Gastroesophageal sphincter (tissue), 4 donors: ENCODE measurements at regions not wholly inside any gene's neighbourhood (a gene's known extent, or its start where the extent isn't known, plus 50 kb on each side); places are given as distances from the start of the nearest gene placed in this dataset.

ENCODE experiments used
- ATAC-seq: fragments of 150-250 bp; one replicate; pipeline ENCODE4 v1.9.1; 2016; ENCODE audit warnings: mild to moderate bottlenecking, moderate library complexity
- H3K27ac ChIP-seq, 4 donors: fragments of 200-600 bp; sonication (generic) in 3 of 4; 1 replicate in 3 of 4; 2 replicates in 1 of 4; pipeline ENCODE4 v1.5.1; 2016 to 2019
- H3K27me3 ChIP-seq: fragments of 200-600 bp; sonication (generic); one replicate; pipeline ENCODE4 v1.5.1; 2019
- H3K36me3 ChIP-seq, 2 donors: fragments of 200-600 bp; sonication (generic); one replicate each; pipeline ENCODE4 v1.5.1; 2019; ENCODE audit warnings: control low read depth in 1 of 2
- H3K4me1 ChIP-seq, 3 donors: fragments of 200-600 bp; sonication (generic); 1 replicate in 2 of 3; 2 replicates in 1 of 3; pipeline ENCODE4 v1.5.1; 2016 to 2019; ENCODE audit warnings: control low read depth in 2 of 3
- H3K4me3 ChIP-seq, 2 donors: fragments of 200-600 bp; sonication (generic); one replicate each; pipeline ENCODE4 v1.5.1; 2019; ENCODE audit warnings: mild to moderate bottlenecking in 1 of 2, moderate library complexity in 1 of 2
- H3K9me3 ChIP-seq, 3 donors: fragments of 200-600 bp; sonication (generic); one replicate each; pipeline ENCODE4 v1.5.1; 2017 to 2019; ENCODE audit warnings: control low read depth in 2 of 3
- CTCF ChIP-seq, 4 experiments: fragments of 200-600 bp in 2 of 4; fragments of 450-650 bp in 2 of 4; sonication (generic) in 1 of 4; IDR thresholded peaks; one replicate each; pipeline ENCODE4 v1.5.1; 2017 to 2019; ENCODE audit warnings: antibody characterized with exemption in 4 of 4, mild to moderate bottlenecking in 2 of 4, moderate library complexity in 2 of 4
- EP300 ChIP-seq: sonication (generic); formaldehyde crosslinking; IDR thresholded peaks from one replicate; pipeline ENCODE4 v1.6.1; 2017; ENCODE audit warnings: antibody characterized with exemption, mild to moderate bottlenecking
- POLR2A ChIP-seq, 2 donors: fragments of 450-650 bp; IDR thresholded peaks; one replicate each; pipeline ENCODE4 v1.6.1; 2017; ENCODE audit warnings: antibody characterized with exemption in 2 of 2, mild to moderate bottlenecking in 2 of 2, moderate library complexity in 1 of 2
- POLR2AphosphoS5 ChIP-seq: sonication (generic); formaldehyde crosslinking; IDR thresholded peaks from one replicate; pipeline ENCODE4 v1.6.1; 2017; ENCODE audit warnings: antibody characterized with exemption
- WGBS, 2 donors: methylation state at CpG; one replicate each; pipeline ENCODE4 v1.1.5; 2018; ENCODE audit warnings: low coverage in 1 of 2; 5-methylcytosine and 5-hydroxymethylcytosine counted together

- Histone ChIP-seq H3K27me3 (no peaks in the 10 kb centered on the region), H3K9me3 (no peaks in the 10 kb centered on the region), H3K4me3 (no peak overlapping the region), H3K27ac (no peak overlapping the region), H3K36me3 (no peaks in the 10 kb centered on the region), H3K4me1 (no peaks in the 10 kb centered on the region)
- no peak for ATAC-seq
- WGBS, 2 donors: 60% methylated on average over 1 of the region's 4 CpGs; no CpG with 5 or more reads in 1 of the 2 donors
- no peak for TF ChIP-seq EP300
These were observed 418.0 kb upstream of the SPOCK3 start for GRCh38 chr4:167652267-167652666.

GRCh38 chr4:167688660-167689142 lies 403.6 kb upstream of the ANXA10 start:
- Histone ChIP-seq H3K27ac (no peak overlapping the region), H3K4me3 (no peak overlapping the region), H3K9me3 (no peaks in the 10 kb centered on the region), H3K4me1 (no peaks in the 10 kb centered on the region), H3K27me3 (no peaks in the 10 kb centered on the region), H3K36me3 (no peaks in the 10 kb centered on the region)
- WGBS, 2 donors: 79 to 84% methylated on average over 8 to 9 of the region's 9 CpGs
- TF ChIP-seq CTCF (IDR thresholded peaks at IDR 0.05) (no peak), EP300 (no peak), POLR2AphosphoS5 (no peak), POLR2A (IDR thresholded peaks at IDR 0.05) (no peak)
- no peak for ATAC-seq

GRCh38 chr4:167702391-167702790 lies 389.9 kb upstream of the ANXA10 start:
- Histone ChIP-seq H3K27ac (no peak overlapping the region), H3K36me3 (no peaks in the 10 kb centered on the region), H3K9me3 (no peaks in the 10 kb centered on the region), H3K4me3 (no peak overlapping the region), H3K4me1 (no peaks in the 10 kb centered on the region), H3K27me3 (no peaks in the 10 kb centered on the region)
- ATAC-seq: no peak
- TF ChIP-seq EP300: no peak
- no peak for TF ChIP-seq POLR2A (IDR thresholded peaks at IDR 0.05)
- TF ChIP-seq POLR2AphosphoS5: no peak
- no peak for TF ChIP-seq CTCF (IDR thresholded peaks at IDR 0.05)

GRCh38 chr4:167711517-167711916 lies 380.8 kb upstream of the ANXA10 start:
- H3K9me3 ChIP-seq: no peaks in the 10 kb centered on the region
- no peak overlapping the region for H3K27ac ChIP-seq
- 57% methylated on average over 5 of the region's 5 CpGs for WGBS, 2 donors
- H3K4me1 ChIP-seq: no peaks in the 10 kb centered on the region
- no peak overlapping the region for H3K4me3 ChIP-seq
- no peak for ATAC-seq
- no peak for TF ChIP-seq POLR2AphosphoS5
- TF ChIP-seq POLR2A (IDR thresholded peaks at IDR 0.05): no peak
- TF ChIP-seq EP300: no peak
- TF ChIP-seq CTCF (IDR thresholded peaks at IDR 0.05): no peak
- H3K27me3 ChIP-seq: no peaks in the 10 kb centered on the region
- no peaks in the 10 kb centered on the region for H3K36me3 ChIP-seq

GRCh38 chr4:167713756-167714155 lies 378.6 kb upstream of the ANXA10 start:
- no peak for TF ChIP-seq CTCF (IDR thresholded peaks at IDR 0.05)
- TF ChIP-seq POLR2A (IDR thresholded peaks at IDR 0.05): no peak
- no peak for TF ChIP-seq EP300
- no peak for TF ChIP-seq POLR2AphosphoS5
- Histone ChIP-seq H3K4me1 (no peaks in the 10 kb centered on the region), H3K36me3 (no peaks in the 10 kb centered on the region), H3K4me3 (no peak overlapping the region), H3K27ac (no peak overlapping the region), H3K27me3 (no peaks in the 10 kb centered on the region), H3K9me3 (no peaks in the 10 kb centered on the region)
- 73 to 75% methylated on average over 1 of the region's 1 CpG for WGBS, 2 donors
- no peak for ATAC-seq

- no peak for TF ChIP-seq POLR2AphosphoS5
- H3K27ac ChIP-seq: no peak overlapping the region
- no peaks in the 10 kb centered on the region for H3K27me3 ChIP-seq
- no peak for ATAC-seq
- H3K9me3 ChIP-seq: no peaks in the 10 kb centered on the region
- no peaks in the 10 kb centered on the region for H3K36me3 ChIP-seq
- no peaks in the 10 kb centered on the region for H3K4me1 ChIP-seq
- 75 to 100% methylated on average over 1 of the region's 1 CpG for WGBS, 2 donors
- H3K4me3 ChIP-seq: no peak overlapping the region
These were observed 377.2 kb upstream of the ANXA10 start for GRCh38 chr4:167715176-167715575.
